Daoy (cell line): ENCODE measurements at regions not wholly inside any gene's neighbourhood (a gene's known extent, or its start where the extent isn't known, plus 50 kb on each side); places are given as distances from the start of the nearest gene placed in this dataset.
"Not testable (repeated sequence)": the region's sequence is repeated elsewhere in the genome, so short reads cannot be mapped to it uniquely, and the experiment has no call there.

Experiments
- DNase-seq: peaks from one replicate; pipeline ENCODE4 v3.0.0-alpha.2; 2015; ENCODE audit warnings: low read depth

GRCh38 chr3:5811016-5811415, 623.5 kb downstream of the EDEM1 start:
- no peak for DNase-seq

- DNase-seq = no peak
Measured at GRCh38 chr3:5813521-5813920, 626.0 kb downstream of the EDEM1 start.

GRCh38 chr3:5822843-5823242, 635.3 kb downstream of the EDEM1 start:
- DNase-seq = no peak

GRCh38 chr3:5826467-5826866, 639.0 kb downstream of the EDEM1 start:
- no peak for DNase-seq

- no peak for DNase-seq
Measured at GRCh38 chr3:5828251-5828650, 640.7 kb downstream of the EDEM1 start.

- DNase-seq = no peak
Measured at GRCh38 chr3:5840056-5840455, 652.5 kb downstream of the EDEM1 start.

- no peak for DNase-seq
Measured at GRCh38 chr3:5841599-5841998, 654.1 kb downstream of the EDEM1 start.

GRCh38 chr3:5846261-5846660, 658.8 kb downstream of the EDEM1 start:
- DNase-seq = no peak

- no peak for DNase-seq
Measured at GRCh38 chr3:5861151-5861550, 673.6 kb downstream of the EDEM1 start.

- no peak for DNase-seq
Measured at GRCh38 chr3:5874931-5875341, 687.4 kb downstream of the EDEM1 start.

GRCh38 chr3:5888851-5889250, 701.3 kb downstream of the EDEM1 start:
- no peak for DNase-seq

- DNase-seq = no peak
Measured at GRCh38 chr3:5889374-5889773, 701.9 kb downstream of the EDEM1 start.

- no peak for DNase-seq
Measured at GRCh38 chr3:5891711-5892110, 704.2 kb downstream of the EDEM1 start.

- no peak for DNase-seq
Measured at GRCh38 chr3:5898106-5898505, 710.6 kb downstream of the EDEM1 start.

- DNase-seq = no peak
Measured at GRCh38 chr3:5899014-5899761, 711.7 kb downstream of the EDEM1 start.

- no peak for DNase-seq
Measured at GRCh38 chr3:5917932-5918331, 730.4 kb downstream of the EDEM1 start.

GRCh38 chr3:5918626-5919025, 731.1 kb downstream of the EDEM1 start:
- DNase-seq = no peak

- no peak for DNase-seq
Measured at GRCh38 chr3:5929027-5929426, 741.5 kb downstream of the EDEM1 start.

- not testable (repeated sequence) for DNase-seq
Measured at GRCh38 chr3:5944061-5944460, 756.6 kb downstream of the EDEM1 start.

- DNase-seq = no peak
Measured at GRCh38 chr3:5948084-5948483, 760.6 kb downstream of the EDEM1 start.

- no peak for DNase-seq
Measured at GRCh38 chr3:5951026-5951425, 763.5 kb downstream of the EDEM1 start.

GRCh38 chr3:5972586-5972985, 785.1 kb downstream of the EDEM1 start:
- DNase-seq = no peak

- no peak for DNase-seq
Measured at GRCh38 chr3:5974630-5975322, 787.3 kb downstream of the EDEM1 start.

- no peak for DNase-seq
Measured at GRCh38 chr3:5977331-5977730, 789.8 kb downstream of the EDEM1 start.
